OCI-LY7 (cell line): ENCODE measurements at regions not wholly inside any gene's neighbourhood (a gene's known extent, or its start where the extent isn't known, plus 50 kb on each side); places are given as distances from the start of the nearest gene placed in this dataset.

ENCODE experiments used
- EZH2phosphoT487 ChIP-seq: fragments of 200-600 bp; sonication (generic); IDR thresholded peaks from 2 replicates; pipeline ENCODE4 v1.6.1; 2018; ENCODE audit warnings: low read depth, borderline replicate concordance, mild to moderate bottlenecking, mixed run types, antibody characterized with exemption, low read length, moderate library complexity, mixed read lengths
- TF ChIP-seq, protein P1 (sequence below): fragments of 200-600 bp; sonication (generic); conservative IDR thresholded peaks from 2 replicates; pipeline ENCODE4 v1.5.1; 2014; ENCODE audit warnings: mild to moderate bottlenecking, antibody characterized with exemption, low read length, moderate library complexity, mixed read lengths

GRCh38 chr4:18767921-18768320, 746.4 kb upstream of the LCORL start:
- TF ChIP-seq, protein P1, sequence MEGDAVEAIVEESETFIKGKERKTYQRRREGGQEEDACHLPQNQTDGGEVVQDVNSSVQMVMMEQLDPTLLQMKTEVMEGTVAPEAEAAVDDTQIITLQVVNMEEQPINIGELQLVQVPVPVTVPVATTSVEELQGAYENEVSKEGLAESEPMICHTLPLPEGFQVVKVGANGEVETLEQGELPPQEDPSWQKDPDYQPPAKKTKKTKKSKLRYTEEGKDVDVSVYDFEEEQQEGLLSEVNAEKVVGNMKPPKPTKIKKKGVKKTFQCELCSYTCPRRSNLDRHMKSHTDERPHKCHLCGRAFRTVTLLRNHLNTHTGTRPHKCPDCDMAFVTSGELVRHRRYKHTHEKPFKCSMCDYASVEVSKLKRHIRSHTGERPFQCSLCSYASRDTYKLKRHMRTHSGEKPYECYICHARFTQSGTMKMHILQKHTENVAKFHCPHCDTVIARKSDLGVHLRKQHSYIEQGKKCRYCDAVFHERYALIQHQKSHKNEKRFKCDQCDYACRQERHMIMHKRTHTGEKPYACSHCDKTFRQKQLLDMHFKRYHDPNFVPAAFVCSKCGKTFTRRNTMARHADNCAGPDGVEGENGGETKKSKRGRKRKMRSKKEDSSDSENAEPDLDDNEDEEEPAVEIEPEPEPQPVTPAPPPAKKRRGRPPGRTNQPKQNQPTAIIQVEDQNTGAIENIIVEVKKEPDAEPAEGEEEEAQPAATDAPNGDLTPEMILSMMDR: no peak
- TF ChIP-seq EZH2phosphoT487: no peak
